Activated B cell treated with CpG ODN at 0.5 μM for 24 hours (primary cell): ENCODE measurements at regions not wholly inside any gene's neighbourhood (a gene's known extent, or its start where the extent isn't known, plus 50 kb on each side); places are given as distances from the start of the nearest gene placed in this dataset.
"Not testable (repeated sequence)": the region's sequence is repeated elsewhere in the genome, so short reads cannot be mapped to it uniquely, and the experiment has no call there.

Source experiments
- ATAC-seq: fragments of 200-7000 bp; cut with Tn5 transposase; one replicate; pipeline ENCODE4 v1.10.0; 2021; ENCODE audit warnings: low read depth, mild to moderate bottlenecking, moderate library complexity
- CTCF ChIA-PET: fragments of 350-600 bp; sonication (Branson Sonifier 250); formaldehyde crosslinking; loops from one replicate; lab custom pipeline; 2021; ENCODE audit warnings: antibody characterized with exemption; lab: Charles Lee
- POLR2A ChIA-PET: fragments of 350-600 bp; sonication (Branson Sonifier 250); formaldehyde crosslinking; loops from one replicate; lab custom pipeline; 2021; ENCODE audit warnings: antibody characterized with exemption; lab: Charles Lee
- DNase-seq: peaks from one replicate; pipeline ENCODE4 v3.0.0; 2022
- H3K27ac Mint-ChIP-seq: one replicate; pipeline ENCODE4 v1.8.0; 2020; ENCODE audit warnings: mixed read lengths
- H3K27me3 Mint-ChIP-seq: one replicate; pipeline ENCODE4 v1.8.0; 2021; ENCODE audit warnings: mixed read lengths
- H3K36me3 Mint-ChIP-seq: one replicate; pipeline ENCODE4 v1.8.0; 2021; ENCODE audit warnings: low read depth, mixed read lengths
- H3K4me1 Mint-ChIP-seq: one replicate; pipeline ENCODE4 v1.8.0; 2021; ENCODE audit warnings: mixed read lengths
- H3K4me3 Mint-ChIP-seq: one replicate; pipeline ENCODE4 v1.8.0; 2020; ENCODE audit warnings: mild to moderate bottlenecking, mixed read lengths
- H3K9me3 Mint-ChIP-seq: one replicate; pipeline ENCODE4 v1.8.0; 2020; ENCODE audit warnings: mixed read lengths
- CTCF ChIP-seq: fragments of 200-600 bp; IDR thresholded peaks from one replicate; pipeline ENCODE4 v1.8.0; 2022; ENCODE audit warnings: antibody characterized with exemption, mild to moderate bottlenecking
- intact Hi-C: fragments of 100-400 bp; cut with micrococcal nuclease; formaldehyde crosslinking; loops from one replicate; pipeline ENCODE4 v1.15.1; 2024

DNA sequence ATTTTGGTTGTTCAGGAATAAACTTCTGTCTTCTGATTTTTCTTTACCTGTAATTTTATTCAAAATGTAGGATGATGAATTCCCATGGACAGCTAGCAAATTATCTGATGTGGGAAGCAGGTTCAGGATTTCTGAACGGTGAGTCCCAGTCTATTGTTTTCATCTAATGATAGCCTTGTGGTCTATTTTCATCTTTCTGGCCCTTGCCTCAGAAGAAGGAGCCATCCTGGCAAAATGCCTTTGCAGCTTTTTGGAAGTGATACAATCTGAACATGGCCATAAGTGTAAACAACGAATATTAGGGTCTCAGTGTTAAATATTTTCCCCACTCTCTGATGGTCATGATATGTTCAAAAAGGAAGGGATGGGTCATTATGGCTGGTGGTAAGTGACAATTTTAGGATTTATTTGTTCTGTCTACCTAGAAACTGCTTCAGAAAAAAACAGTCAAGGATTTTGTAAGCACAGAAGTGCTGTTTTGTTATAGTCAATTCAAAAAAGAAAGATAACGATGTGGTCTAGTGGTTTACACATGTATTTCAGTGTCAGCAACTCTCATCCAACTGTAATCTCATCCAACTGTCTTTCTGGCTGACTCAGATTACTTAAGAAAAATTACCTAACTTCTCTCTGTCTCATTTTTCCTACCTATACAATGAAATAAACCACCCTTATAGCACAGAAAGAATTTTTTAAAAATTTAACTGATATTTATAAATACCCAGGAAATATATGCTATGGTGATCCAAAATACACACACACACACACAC, 272.6 kb upstream of the ERBB4 start:
- no peaks in the 10 kb centered on the region for H3K9me3 Mint-ChIP-seq
- ChIA-PET POLR2A (no interaction called here), CTCF (no interaction called here)
- intact Hi-C loops: no loop called here
- DNase-seq (no peak), ATAC-seq (no peak)
- H3K4me3 Mint-ChIP-seq: no peak overlapping the region
- no peak for TF ChIP-seq CTCF
- H3K36me3 Mint-ChIP-seq: no peaks in the 10 kb centered on the region
- no peaks in the 10 kb centered on the region for H3K27me3 Mint-ChIP-seq
- peaks cover 5% of the 10 kb centered on the region for H3K4me1 Mint-ChIP-seq
- H3K27ac Mint-ChIP-seq: no peak overlapping the region

GRCh38 chr2:212797484-212798205, 259.0 kb upstream of the ERBB4 start:
- Mint-ChIP-seq H3K27me3 (no peaks in the 10 kb centered on the region), H3K27ac (no peak overlapping the region), H3K9me3 (no peaks in the 10 kb centered on the region), H3K4me1 (no peaks in the 10 kb centered on the region), H3K36me3 (no peaks in the 10 kb centered on the region), H3K4me3 (no peak overlapping the region)
- intact Hi-C loops: no loop called here
- ATAC-seq: no peak
- CTCF ChIA-PET: interaction anchor here (1.4 kb wide), 1 partner anchor 356 kb away, joined by 4 read pairs; no protein-coding TSS in a partner anchor
- DNase-seq: no peak
- POLR2A ChIA-PET: no interaction called here
- no peak for TF ChIP-seq CTCF

GRCh38 chr2:212794471-212794870, 255.9 kb upstream of the ERBB4 start:
- DNase-seq: no peak
- intact Hi-C loops: no loop called here
- no peaks in the 10 kb centered on the region for H3K36me3 Mint-ChIP-seq
- CTCF ChIA-PET: no interaction called here
- no peak for ATAC-seq
- no peaks in the 10 kb centered on the region for H3K4me1 Mint-ChIP-seq
- H3K4me3 Mint-ChIP-seq: no peak overlapping the region
- TF ChIP-seq CTCF: no peak
- H3K27me3 Mint-ChIP-seq: no peaks in the 10 kb centered on the region
- POLR2A ChIA-PET: no interaction called here
- no peaks in the 10 kb centered on the region for H3K9me3 Mint-ChIP-seq
- no peak overlapping the region for H3K27ac Mint-ChIP-seq

DNA sequence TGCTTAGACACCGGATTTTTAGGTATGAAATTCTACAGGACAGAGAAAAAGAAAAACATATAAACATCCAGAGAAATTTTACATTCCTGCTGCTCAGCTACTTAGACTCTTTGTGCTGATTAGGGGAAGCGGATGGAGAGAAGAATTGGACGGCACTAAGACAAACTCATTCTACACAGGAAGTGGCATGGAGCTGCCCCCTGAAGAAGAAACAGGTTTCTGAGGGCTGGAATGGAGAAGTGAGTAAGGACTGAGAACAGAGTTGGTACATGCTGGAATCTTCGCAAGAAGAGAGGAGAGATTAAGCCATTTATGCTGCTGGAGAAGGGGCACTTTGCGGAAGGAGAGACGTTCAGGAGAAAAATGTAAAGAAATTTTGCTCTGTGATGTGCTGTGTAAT, 253.0 kb upstream of the ERBB4 start:
- H3K9me3 Mint-ChIP-seq: peaks cover 2% of the 10 kb centered on the region
- H3K4me1 Mint-ChIP-seq: no peaks in the 10 kb centered on the region
- ATAC-seq: no peak
- no peak for TF ChIP-seq CTCF
- intact Hi-C loops: no loop called here
- H3K36me3 Mint-ChIP-seq: no peaks in the 10 kb centered on the region
- DNase-seq: no peak
- no peak overlapping the region for H3K4me3 Mint-ChIP-seq
- peaks cover 4% of the 10 kb centered on the region for H3K27me3 Mint-ChIP-seq
- ChIA-PET CTCF (no interaction called here), POLR2A (no interaction called here)
- no peak overlapping the region for H3K27ac Mint-ChIP-seq

- ATAC-seq, POLR2A ChIA-PET, intact Hi-C loops, H3K36me3 Mint-ChIP-seq, DNase-seq, CTCF ChIA-PET, H3K4me1 Mint-ChIP-seq, H3K27ac Mint-ChIP-seq, H3K4me3 Mint-ChIP-seq, H3K27me3 Mint-ChIP-seq: not testable (repeated sequence)
- H3K9me3 Mint-ChIP-seq: peaks cover 12% of the 10 kb centered on the region
Observed at GRCh38 chr2:212786088-212786487, 247.5 kb upstream of the ERBB4 start.
